GM12892 (cell line): ENCODE measurements at regions not wholly inside any gene's neighbourhood (a gene's known extent, or its start where the extent isn't known, plus 50 kb on each side); places are given as distances from the start of the nearest gene placed in this dataset.

ENCODE experiments used
- POLR2A ChIP-seq: IDR thresholded peaks from 2 replicates; pipeline ENCODE4 v1.6.1; 2011; ENCODE audit warnings: low read depth, low read length, control low read depth
- POLR2AphosphoS5 ChIP-seq: IDR thresholded peaks from 2 replicates; pipeline ENCODE4 v1.6.1; 2011; ENCODE audit warnings: low read depth, low read length, control low read depth
- TAF1 ChIP-seq: IDR thresholded peaks from 2 replicates; pipeline ENCODE4 v1.6.1; 2011; ENCODE audit warnings: low read depth, mild to moderate bottlenecking, control low read depth, low read length, borderline replicate concordance

- TF ChIP-seq POLR2A = no peak
- no peak for TF ChIP-seq TAF1
- TF ChIP-seq POLR2AphosphoS5 = no peak
Measured at GRCh38 chr7:18287482-18287881, 208.1 kb upstream of the HDAC9 start.
